Muscle of arm (tissue), 1 donor: ENCODE measurements at regions not wholly inside any gene's neighbourhood (a gene's known extent, or its start where the extent isn't known, plus 50 kb on each side); places are given as distances from the start of the nearest gene placed in this dataset.

Experiments used
- DNase-seq: peaks from one replicate; pipeline ENCODE4 v3.0.0-alpha.2; 2013

DNA sequence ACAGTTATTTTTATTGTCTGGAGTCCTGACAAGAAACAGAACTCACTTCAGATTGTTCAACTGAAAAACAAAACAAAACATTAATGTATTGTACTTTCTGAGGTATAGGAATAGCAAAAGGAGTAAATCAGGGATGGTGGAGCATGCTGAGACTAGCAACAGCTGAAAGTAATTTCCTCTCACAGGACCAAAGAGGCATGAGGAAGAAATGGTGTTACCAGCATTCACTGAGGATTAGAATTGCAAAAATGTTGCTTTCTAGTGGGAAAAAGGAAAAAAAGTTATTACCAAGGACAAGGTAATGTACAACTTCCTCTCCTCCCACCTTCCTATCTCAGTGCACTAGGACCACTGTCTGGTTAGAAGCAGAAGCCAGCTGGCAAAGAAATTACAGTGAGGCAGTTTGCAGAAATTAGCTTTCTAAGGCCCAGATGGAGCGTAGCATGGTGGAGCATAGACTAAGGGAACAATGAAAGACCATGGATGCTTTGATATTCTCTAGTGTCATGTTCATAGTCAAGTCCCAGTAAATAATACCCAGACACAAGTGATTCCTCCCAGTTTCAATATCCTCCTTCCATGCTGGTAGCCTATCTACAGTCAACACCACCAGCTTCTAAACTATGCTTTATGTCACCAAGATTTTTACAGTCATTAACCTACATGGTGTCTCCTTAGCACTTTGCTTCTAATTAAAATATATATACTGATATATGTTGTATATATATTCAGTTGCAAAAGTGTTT, 133.7 kb upstream of the DCN start:
- DNase-seq = no peak

DNA sequence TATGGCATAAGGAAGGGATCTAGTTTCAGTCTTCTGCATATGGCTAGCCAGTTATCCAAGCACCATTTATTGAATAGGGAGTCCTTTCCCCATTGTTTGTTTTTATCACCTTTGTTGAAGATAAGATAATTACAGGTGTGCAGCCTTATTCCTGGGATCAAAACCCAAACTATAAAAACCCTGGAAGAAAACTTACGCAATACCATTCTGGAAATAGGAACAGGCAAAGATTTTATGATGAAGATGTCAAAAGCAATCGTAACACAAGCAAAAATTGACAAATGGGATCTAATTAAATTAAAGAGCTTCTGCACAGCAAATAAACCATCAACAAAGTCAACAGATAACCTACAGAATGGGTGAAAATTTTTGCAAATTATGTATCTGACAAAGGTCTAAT, 128.5 kb upstream of the DCN start:
- DNase-seq = no peak

- no peak for DNase-seq
Measured at GRCh38 chr12:91309450-91309849, 126.8 kb upstream of the DCN start.

DNA sequence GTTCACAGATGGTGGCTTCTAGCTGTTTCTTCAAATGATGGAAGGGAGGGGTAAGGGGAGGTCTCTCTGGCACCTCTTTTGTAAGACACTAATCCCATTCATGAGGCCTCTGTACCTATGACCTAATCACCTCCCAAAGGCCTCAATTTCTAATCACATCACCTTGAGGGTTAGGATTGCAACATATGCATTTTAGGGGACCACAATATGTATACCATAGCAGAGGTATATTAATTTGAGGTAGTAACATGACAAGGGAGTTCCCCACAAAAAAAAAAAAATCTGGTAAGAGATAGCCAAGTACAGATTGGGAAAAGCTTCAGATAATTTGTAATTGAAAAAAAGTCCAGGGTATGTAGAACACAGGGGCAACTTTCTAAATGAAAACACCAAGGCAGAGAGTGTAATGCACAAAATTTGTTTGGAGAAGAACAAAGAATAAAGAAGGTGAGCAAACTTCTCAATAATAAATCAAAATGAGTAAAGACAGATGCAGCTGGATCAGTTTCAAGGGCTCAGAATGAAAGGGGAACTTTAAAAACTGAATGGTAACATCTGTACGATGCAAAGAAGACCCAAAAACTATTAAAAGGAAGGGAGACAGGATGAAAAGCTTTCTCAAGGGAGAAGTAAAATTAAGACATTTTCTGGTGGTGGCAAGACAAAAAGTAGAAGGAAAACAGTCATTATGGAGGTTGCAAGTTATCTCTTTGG, 125.5 kb upstream of the DCN start:
- no peak for DNase-seq

GRCh38 chr12:91290354-91290753, 107.7 kb upstream of the DCN start:
- DNase-seq = no peak

GRCh38 chr12:91289906-91290305, 107.3 kb upstream of the DCN start:
- DNase-seq = no peak

GRCh38 chr12:91289072-91289471, 106.5 kb upstream of the DCN start:
- DNase-seq = no peak

- DNase-seq = no peak
Measured at GRCh38 chr12:91287753-91288152, 105.1 kb upstream of the DCN start.

- DNase-seq = no peak
Measured at GRCh38 chr12:91278126-91278525, 95.5 kb upstream of the DCN start.

DNA sequence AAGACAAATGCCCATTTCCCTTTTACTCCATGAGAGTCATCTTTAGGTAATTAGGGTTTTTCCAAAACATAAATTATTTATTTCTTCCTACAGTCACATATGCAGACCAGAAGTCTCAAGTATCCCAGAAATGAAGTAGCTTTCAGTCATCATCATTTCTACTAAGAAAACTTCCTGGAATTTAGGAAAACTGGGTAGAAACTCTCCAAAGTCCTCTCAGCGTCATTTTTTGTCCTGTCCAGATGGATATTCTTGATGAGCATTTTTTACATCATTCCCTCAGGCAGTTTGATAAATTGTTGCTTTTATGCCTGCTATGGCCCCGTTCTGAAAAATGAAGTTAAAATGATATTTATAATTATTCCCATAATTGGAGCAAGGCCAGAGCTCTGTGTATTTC, 93.9 kb upstream of the DCN start:
- DNase-seq = no peak

- no peak for DNase-seq
Measured at GRCh38 chr12:91275321-91275720, 92.7 kb upstream of the DCN start.

DNA sequence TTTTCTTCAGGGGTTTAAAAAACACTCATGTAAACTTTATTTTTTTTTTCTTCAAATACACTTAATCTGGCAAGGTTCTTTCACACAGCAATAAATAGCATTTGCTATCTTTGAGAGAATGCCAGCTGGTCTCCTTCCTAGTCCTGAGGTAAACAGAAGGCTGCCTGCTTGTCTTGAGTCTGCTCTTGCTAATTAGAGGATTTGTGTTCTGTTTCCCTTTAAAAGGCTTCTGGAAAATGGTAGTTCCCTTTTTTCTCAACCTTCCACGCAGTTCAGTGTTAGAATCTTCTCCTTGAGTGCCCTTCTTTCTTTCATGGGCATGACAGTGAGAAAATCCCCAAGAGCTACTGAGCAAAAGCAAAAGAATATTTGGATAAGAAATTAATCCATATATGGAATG, 92.3 kb upstream of the DCN start:
- DNase-seq = peak; percentile 82

- DNase-seq = peak; percentile 69
Measured at GRCh38 chr12:91273560-91273959, 90.9 kb upstream of the DCN start.

GRCh38 chr12:91272461-91273063, 89.9 kb upstream of the DCN start:
- DNase-seq = no peak

DNA sequence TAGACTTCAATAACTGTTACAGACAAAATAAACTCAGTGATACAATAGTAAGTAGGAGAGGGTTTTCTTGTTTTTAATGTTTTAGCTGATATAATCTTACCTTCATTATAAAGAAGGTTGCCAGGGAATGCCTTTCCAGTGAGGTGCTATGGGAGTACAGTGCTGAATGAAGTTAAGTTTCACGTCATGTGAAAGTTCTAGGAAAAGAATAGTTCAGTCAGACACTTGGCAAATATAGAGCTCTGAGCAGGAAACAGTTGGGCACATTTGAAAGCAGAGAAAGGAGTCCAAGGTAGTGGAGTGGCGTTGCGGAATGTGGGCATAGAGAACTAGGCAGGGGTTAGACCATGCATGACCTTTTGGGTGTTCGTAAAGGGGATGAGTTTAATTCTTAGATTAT, 88.6 kb upstream of the DCN start:
- DNase-seq = no peak

DNA sequence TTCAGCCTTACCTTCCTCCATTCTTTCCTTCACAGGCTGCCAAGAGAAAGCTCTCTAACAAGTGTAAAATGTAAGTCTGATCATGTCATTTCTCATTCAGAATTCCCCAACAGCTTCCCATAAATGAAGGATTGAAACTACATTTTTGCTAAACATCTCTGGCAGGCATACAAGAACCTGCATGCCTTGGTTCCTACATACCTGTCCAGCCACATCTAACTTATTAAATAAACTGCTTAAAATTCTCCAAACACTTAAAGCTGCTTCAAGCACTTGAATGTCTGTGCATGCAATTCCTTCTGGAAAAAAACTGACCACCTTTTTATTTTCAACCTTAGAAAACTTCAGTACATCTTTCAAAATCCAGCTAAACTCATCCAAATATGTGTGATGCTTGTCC, 84.4 kb upstream of the DCN start:
- no peak for DNase-seq

- no peak for DNase-seq
Measured at GRCh38 chr12:91264178-91264577, 81.6 kb upstream of the DCN start.

DNA sequence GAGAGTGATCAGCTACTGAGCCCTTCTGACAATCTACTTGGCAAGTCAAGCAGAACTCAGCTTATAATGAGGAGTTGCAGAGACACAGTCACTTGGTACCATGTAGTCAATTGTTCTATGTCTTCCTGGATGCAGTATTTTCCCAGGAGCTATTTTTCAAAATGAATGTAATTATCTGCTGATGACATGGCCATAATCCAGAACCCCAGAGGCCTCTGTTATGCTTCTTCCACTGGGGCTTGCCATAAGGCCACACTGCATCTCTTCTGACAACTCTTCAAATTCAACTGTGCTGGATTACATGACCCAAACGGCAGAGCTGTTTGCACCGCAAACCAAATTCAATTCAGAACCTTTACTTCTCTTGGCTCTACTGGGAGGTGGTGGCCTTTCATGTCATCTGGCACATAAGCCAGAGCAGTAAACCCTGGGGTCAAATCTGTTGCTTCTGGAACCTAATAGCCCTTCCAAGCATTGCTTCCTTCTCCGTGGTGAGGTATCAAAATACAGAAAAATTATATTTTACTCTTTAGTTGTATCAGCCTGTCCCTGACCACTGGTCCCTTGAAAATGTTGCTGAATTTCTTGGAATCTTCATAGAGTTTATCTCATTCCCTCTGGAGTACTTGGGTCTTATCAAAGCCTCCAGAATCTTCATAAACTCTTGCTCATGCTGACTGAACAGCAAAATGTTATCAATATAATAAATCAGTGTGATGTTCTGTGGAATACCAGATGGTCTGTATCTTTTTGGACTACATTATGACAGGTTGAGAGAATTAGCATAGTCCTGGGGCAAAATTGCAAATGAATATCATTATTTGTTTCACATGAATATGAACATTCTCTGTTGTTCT, 79.4 kb upstream of the DCN start:
- DNase-seq = no peak

DNA sequence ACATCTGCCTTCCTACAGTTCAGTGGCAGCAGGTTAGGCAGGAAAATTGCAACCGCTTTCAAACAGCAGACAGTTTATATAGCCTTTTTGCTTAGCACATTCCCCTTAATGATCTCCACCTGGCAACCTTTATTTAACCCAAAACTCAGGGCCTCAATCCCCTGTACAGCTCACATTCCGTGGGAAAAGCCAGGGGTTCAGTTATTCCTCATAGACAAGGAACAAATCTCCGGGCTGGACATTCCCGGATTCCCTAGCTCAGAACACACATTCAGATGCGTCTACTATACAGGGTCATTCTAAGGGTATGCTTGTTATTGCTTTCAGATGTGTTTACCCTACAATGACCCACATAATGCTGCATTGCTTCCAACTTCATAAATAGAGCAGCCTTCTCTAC, 73.8 kb upstream of the DCN start:
- DNase-seq = peak; percentile 81

GRCh38 chr12:91252341-91252740, 69.7 kb upstream of the DCN start:
- DNase-seq = no peak

GRCh38 chr12:91250273-91250665, 67.7 kb upstream of the DCN start:
- DNase-seq = peak; percentile 83

DNA sequence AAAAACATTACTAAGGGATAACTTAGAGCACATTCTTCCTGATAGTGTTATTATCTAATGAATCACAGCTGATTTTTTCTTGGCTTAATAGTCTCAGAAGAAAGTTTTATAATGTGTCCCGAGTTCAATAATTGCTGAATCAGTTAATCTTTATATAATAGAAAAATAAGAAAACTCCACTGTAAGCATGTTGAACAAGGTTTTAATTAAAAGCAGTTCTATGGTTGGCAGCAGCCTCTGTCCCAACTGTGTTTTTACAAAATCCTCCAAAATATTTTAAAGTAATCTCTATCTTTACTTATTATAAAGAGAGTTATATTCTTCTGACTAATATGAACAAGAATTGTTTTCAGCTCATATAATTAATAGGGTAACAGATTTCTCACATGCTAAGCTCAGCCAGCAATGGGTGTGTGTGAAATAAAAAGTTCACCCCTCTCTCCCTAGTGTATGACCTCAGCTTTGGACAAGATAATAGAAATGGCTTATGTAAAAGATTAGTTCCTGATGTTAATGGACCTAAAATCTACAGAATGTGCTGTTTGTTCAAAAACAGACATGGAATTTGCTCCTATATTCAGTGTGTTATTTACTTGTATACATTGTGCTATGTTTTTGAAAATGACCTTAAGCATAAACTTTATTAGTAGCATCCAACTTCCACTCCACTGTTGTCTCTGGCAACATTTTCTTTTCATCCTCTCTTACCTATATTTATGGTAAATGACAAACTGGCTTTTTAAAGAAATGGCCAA, 67.1 kb upstream of the DCN start:
- DNase-seq = peak; percentile 87
